ENCODE measurements at regions not wholly inside any gene's neighbourhood (a gene's known extent, or its start where the extent isn't known, plus 50 kb on each side); places are given as distances from the start of the nearest gene placed in this dataset.

- Histone ChIP-seq H4K20me1 (ENCODE audit: insufficient read depth) (no peaks in the 10 kb centered on the region), H3K4me2 (no peak overlapping the region), H3K4me3 (IDR thresholded peaks at IDR 0.05; ENCODE audit: insufficient read depth, low read depth, low read length) (no peak overlapping the region), H3K4me1 (ENCODE audit: low read depth, poor library complexity, severe bottlenecking) (no peaks in the 10 kb centered on the region), H3K27me3 (ENCODE audit: insufficient read depth, low read depth) (no peaks in the 10 kb centered on the region), H3K79me2 (ENCODE audit: insufficient read depth, low read depth) (no peaks in the 10 kb centered on the region), H3K36me3 (ENCODE audit: insufficient read depth) (no peaks in the 10 kb centered on the region), H2AFZ (ENCODE audit: low read depth) (no peak overlapping the region), H3K9ac (no peak overlapping the region), H3K27ac (no peak overlapping the region)
- TF ChIP-seq CTCF (conservative IDR thresholded peaks at IDR 0.05; ENCODE audit: low read depth, low read length): no peak
Measured at GRCh38 chr13:80235967-80236302, 105.0 kb downstream of the SPRY2 start.

GRCh38 chr13:80235166-80235966, 105.6 kb downstream of the SPRY2 start:
- Histone ChIP-seq H3K36me3 (ENCODE audit: insufficient read depth) (no peaks in the 10 kb centered on the region), H3K27me3 (ENCODE audit: insufficient read depth, low read depth) (no peaks in the 10 kb centered on the region), H4K20me1 (ENCODE audit: insufficient read depth) (no peaks in the 10 kb centered on the region), H2AFZ (ENCODE audit: low read depth) (no peak overlapping the region), H3K4me3 (IDR thresholded peaks at IDR 0.05; ENCODE audit: insufficient read depth, low read depth, low read length) (no peak overlapping the region), H3K4me1 (ENCODE audit: low read depth, poor library complexity, severe bottlenecking) (no peaks in the 10 kb centered on the region), H3K4me2 (no peak overlapping the region), H3K79me2 (ENCODE audit: insufficient read depth, low read depth) (no peaks in the 10 kb centered on the region), H3K27ac (no peak overlapping the region), H3K9ac (no peak overlapping the region)
- no peak for TF ChIP-seq CTCF (conservative IDR thresholded peaks at IDR 0.05; ENCODE audit: low read depth, low read length)

GRCh38 chr13:80227645-80228044, 113.3 kb downstream of the SPRY2 start:
- no peak overlapping the region for H2AFZ ChIP-seq (ENCODE audit: low read depth)
- no peak overlapping the region for H3K4me2 ChIP-seq
- no peak overlapping the region for H3K9ac ChIP-seq
- H3K27me3 ChIP-seq (ENCODE audit: insufficient read depth, low read depth): no peaks in the 10 kb centered on the region
- no peak overlapping the region for H3K4me3 ChIP-seq (IDR thresholded peaks at IDR 0.05; ENCODE audit: insufficient read depth, low read depth, low read length)
- no peaks in the 10 kb centered on the region for H4K20me1 ChIP-seq (ENCODE audit: insufficient read depth)
- H3K79me2 ChIP-seq (ENCODE audit: insufficient read depth, low read depth): no peaks in the 10 kb centered on the region
- no peak for TF ChIP-seq CTCF (conservative IDR thresholded peaks at IDR 0.05; ENCODE audit: low read depth, low read length)
- H3K36me3 ChIP-seq (ENCODE audit: insufficient read depth): no peaks in the 10 kb centered on the region
- H3K4me1 ChIP-seq (ENCODE audit: low read depth, poor library complexity, severe bottlenecking): no peaks in the 10 kb centered on the region
- H3K27ac ChIP-seq: no peak overlapping the region

- Histone ChIP-seq H4K20me1 (ENCODE audit: insufficient read depth) (no peaks in the 10 kb centered on the region), H3K9ac (no peak overlapping the region)
Measured at GRCh38 chr13:80226645-80227044, 114.3 kb downstream of the SPRY2 start.

More at GRCh38 chr13:80226645-80227044, 114.3 kb downstream of the SPRY2 start:
- Histone ChIP-seq H3K79me2 (ENCODE audit: insufficient read depth, low read depth) (no peaks in the 10 kb centered on the region), H3K36me3 (ENCODE audit: insufficient read depth) (no peaks in the 10 kb centered on the region), H2AFZ (ENCODE audit: low read depth) (no peak overlapping the region), H3K27me3 (ENCODE audit: insufficient read depth, low read depth) (no peaks in the 10 kb centered on the region), H3K4me1 (ENCODE audit: low read depth, poor library complexity, severe bottlenecking) (no peaks in the 10 kb centered on the region), H3K27ac (no peak overlapping the region), H3K4me3 (IDR thresholded peaks at IDR 0.05; ENCODE audit: insufficient read depth, low read depth, low read length) (no peak overlapping the region), H3K4me2 (no peak overlapping the region)
- no peak for TF ChIP-seq CTCF (conservative IDR thresholded peaks at IDR 0.05; ENCODE audit: low read depth, low read length)
